Upper lobe of right lung (tissue), 1 donor: ENCODE measurements at regions not wholly inside any gene's neighbourhood (a gene's known extent, or its start where the extent isn't known, plus 50 kb on each side); places are given as distances from the start of the nearest gene placed in this dataset.
A peak's percentile ranks its signal among the peaks of the same experiment; 100 is the strongest.

Experiments
- ATAC-seq: fragments of 200-7000 bp; cut with Tn5 transposase; one replicate; pipeline ENCODE4 v1.9.1; 2020; ENCODE audit warnings: mild to moderate bottlenecking, moderate library complexity
- DNase-seq: peaks from one replicate; pipeline ENCODE4 v3.0.0-alpha.2; 2020
- H3K27ac ChIP-seq: fragments of 200-600 bp; one replicate; pipeline ENCODE4 v1.8.0; 2022
- H3K27me3 ChIP-seq: fragments of 200-600 bp; one replicate; pipeline ENCODE4 v1.8.0; 2022; ENCODE audit warnings: mild to moderate bottlenecking
- H3K36me3 ChIP-seq: fragments of 200-600 bp; one replicate; pipeline ENCODE4 v1.8.0; 2022
- H3K4me1 ChIP-seq: fragments of 200-600 bp; one replicate; pipeline ENCODE4 v1.8.0; 2022
- H3K4me3 ChIP-seq: fragments of 200-600 bp; one replicate; pipeline ENCODE4 v1.8.0; 2022; ENCODE audit warnings: mild to moderate bottlenecking
- H3K9me3 ChIP-seq: fragments of 200-600 bp; one replicate; pipeline ENCODE4 v1.8.0; 2022
- intact Hi-C: fragments of 100-400 bp; cut with DNase I; formaldehyde crosslinking; loops from one replicate; pipeline ENCODE4 v1.11.0; 2022
- TF ChIP-seq, protein P1 (sequence below): fragments of 200-600 bp; IDR thresholded peaks from one replicate; pipeline ENCODE4 v1.8.0; 2022; ENCODE audit warnings: antibody characterized with exemption
- donor health status: DM: no; HTN: yes; CAD: no; lungs with severe emphysema.

DNA sequence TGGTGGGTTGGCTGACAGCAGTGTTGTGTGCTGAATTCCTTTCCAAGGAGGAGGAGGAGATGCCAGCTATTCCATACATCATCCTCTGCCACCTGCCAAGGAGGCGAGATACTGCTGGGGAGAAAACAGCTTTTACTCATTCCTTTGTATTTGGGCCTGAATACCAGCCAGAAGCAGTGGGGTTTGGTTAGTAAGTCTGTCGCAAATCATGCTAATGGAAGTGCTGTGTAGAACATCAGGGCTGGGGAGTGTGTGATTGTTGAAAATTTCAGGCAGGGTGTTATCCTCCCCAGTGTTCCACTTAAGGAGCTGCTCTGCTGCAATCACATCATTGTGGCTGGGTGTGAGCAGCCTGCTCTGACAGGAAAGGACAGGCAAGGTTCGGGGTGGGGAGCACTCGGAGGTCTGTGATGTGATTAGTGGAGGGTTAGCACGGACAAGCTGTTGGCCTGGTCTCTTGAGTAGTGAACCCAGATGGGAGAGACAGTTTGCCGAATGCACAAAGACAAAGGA is 128.2 kb upstream of the DLX2 start:
- H3K4me1 ChIP-seq = peaks cover 14% of the 10 kb centered on the region
- H3K27ac ChIP-seq = no peak overlapping the region
- ATAC-seq (no peak), DNase-seq (no peak)
- no peaks in the 10 kb centered on the region for H3K36me3 ChIP-seq
- H3K9me3 ChIP-seq = no peaks in the 10 kb centered on the region
- peaks cover 17% of the 10 kb centered on the region for H3K27me3 ChIP-seq
- no peak overlapping the region for H3K4me3 ChIP-seq
- TF ChIP-seq, protein P1, sequence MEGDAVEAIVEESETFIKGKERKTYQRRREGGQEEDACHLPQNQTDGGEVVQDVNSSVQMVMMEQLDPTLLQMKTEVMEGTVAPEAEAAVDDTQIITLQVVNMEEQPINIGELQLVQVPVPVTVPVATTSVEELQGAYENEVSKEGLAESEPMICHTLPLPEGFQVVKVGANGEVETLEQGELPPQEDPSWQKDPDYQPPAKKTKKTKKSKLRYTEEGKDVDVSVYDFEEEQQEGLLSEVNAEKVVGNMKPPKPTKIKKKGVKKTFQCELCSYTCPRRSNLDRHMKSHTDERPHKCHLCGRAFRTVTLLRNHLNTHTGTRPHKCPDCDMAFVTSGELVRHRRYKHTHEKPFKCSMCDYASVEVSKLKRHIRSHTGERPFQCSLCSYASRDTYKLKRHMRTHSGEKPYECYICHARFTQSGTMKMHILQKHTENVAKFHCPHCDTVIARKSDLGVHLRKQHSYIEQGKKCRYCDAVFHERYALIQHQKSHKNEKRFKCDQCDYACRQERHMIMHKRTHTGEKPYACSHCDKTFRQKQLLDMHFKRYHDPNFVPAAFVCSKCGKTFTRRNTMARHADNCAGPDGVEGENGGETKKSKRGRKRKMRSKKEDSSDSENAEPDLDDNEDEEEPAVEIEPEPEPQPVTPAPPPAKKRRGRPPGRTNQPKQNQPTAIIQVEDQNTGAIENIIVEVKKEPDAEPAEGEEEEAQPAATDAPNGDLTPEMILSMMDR = no peak
- intact Hi-C loops = no loop called here

- no peak for ATAC-seq
Observed at GRCh38 chr2:172231508-172231907, 128.8 kb upstream of the DLX2 start.

GRCh38 chr2:172232708-172233396 is 130.2 kb upstream of the DLX2 start:
- H3K4me1 ChIP-seq = peaks cover 14% of the 10 kb centered on the region
- ATAC-seq (no peak), DNase-seq (no peak)
- no peak overlapping the region for H3K27ac ChIP-seq
- peaks cover 30% of the 10 kb centered on the region for H3K27me3 ChIP-seq
- TF ChIP-seq, protein P1 = no peak
- no peaks in the 10 kb centered on the region for H3K36me3 ChIP-seq
- H3K9me3 ChIP-seq = no peaks in the 10 kb centered on the region
- no peak overlapping the region for H3K4me3 ChIP-seq
- intact Hi-C loops = no loop called here

More at GRCh38 chr2:172231508-172231907, 128.8 kb upstream of the DLX2 start:
- no peaks in the 10 kb centered on the region for H3K9me3 ChIP-seq
- H3K4me1 ChIP-seq = peaks cover 14% of the 10 kb centered on the region
- intact Hi-C loops = no loop called here
- no peak overlapping the region for H3K27ac ChIP-seq
- TF ChIP-seq, protein P1 = no peak
- no peak overlapping the region for H3K4me3 ChIP-seq
- no peaks in the 10 kb centered on the region for H3K36me3 ChIP-seq
- DNase-seq = no peak
- H3K27me3 ChIP-seq = peaks cover 23% of the 10 kb centered on the region

- Histone ChIP-seq H3K36me3 (no peaks in the 10 kb centered on the region), H3K27ac (no peak overlapping the region), H3K4me3 (peak overlapping the region; percentile 36), H3K27me3 (peaks cover 30% of the 10 kb centered on the region), H3K9me3 (no peaks in the 10 kb centered on the region), H3K4me1 (peaks cover 14% of the 10 kb centered on the region)
- no peak for DNase-seq
- TF ChIP-seq, protein P1 = no peak
- no peak for ATAC-seq
- intact Hi-C loops = no loop called here
Observed at GRCh38 chr2:172233987-172234715, 131.5 kb upstream of the DLX2 start.

DNA sequence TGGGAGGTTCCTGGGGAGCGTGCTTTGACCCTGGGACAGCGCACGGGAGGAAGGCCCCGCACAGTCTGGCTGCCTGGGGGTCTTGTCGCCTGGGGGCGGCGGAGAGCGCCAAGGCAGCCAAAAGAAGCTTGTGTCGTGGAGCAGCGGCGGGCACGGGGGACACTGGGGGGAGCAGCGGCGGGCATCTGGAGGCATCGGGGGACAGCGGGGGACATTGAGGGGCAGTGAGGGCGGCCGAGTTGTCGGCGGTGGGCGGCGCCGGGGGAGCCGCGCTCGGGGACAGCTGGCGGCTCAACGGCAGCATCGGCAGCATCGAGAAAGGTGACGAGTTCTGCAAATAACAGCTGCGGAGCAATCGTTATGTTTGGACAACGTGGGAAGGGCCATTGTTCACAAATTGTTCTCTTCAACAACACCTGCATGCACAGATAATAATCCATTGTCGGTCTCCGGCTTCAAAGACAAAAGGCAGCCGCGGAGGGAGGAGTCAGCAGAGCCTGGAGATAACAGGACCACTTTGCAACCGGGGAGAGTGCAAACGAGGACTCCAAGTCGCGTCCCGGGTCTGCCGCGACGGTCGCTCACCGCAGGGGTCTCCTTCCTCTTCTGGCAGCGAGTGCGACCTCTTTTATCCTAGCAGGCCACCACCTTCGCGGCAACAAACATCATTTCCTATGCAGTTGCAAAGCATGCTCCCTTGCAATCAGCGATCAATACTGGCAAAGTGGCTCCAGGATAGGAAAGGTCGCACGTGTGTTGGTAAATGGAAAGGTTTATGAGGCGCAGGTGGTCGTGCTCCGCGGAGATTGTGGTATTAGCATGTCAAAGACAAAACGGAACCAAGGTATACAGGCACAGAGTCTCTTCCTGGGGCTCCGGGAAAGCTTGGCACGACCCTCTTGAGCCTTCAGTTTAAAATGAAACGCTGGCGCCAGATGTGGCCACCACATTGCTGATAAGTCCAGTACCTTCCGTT is 132.3 kb upstream of the DLX2 start:
- no peak overlapping the region for H3K27ac ChIP-seq
- no peak for DNase-seq

More for the DNA sequence above, 132.3 kb upstream of the DLX2 start:
- H3K4me3 ChIP-seq = peak overlapping the region; percentile 36
- H3K27me3 ChIP-seq = peaks cover 30% of the 10 kb centered on the region
- H3K9me3 ChIP-seq = no peaks in the 10 kb centered on the region
- TF ChIP-seq, protein P1 = no peak
- no peaks in the 10 kb centered on the region for H3K36me3 ChIP-seq
- peak; percentile 9 for ATAC-seq
- intact Hi-C loops = no loop called here
- peaks cover 14% of the 10 kb centered on the region for H3K4me1 ChIP-seq
